HepG2 (cell line): ENCODE measurements at regions not wholly inside any gene's neighbourhood (a gene's known extent, or its start where the extent isn't known, plus 50 kb on each side); places are given as distances from the start of the nearest gene placed in this dataset.

Source experiments
- CHD2 ChIP-seq: IDR thresholded peaks from 2 replicates; pipeline ENCODE4 v1.6.1; 2011; ENCODE audit warnings: low read depth, low read length, improper control_type of control experiment
- DPF2 ChIP-seq: sonication (generic); formaldehyde crosslinking; IDR thresholded peaks from 2 replicates; pipeline ENCODE4 v1.4.0; 2020; ENCODE audit warnings: mild to moderate bottlenecking, low read depth, missing genetic modification reagents, borderline replicate concordance
- EP300 ChIP-seq, 3 experiments: sonication (generic) in 1 of 3; formaldehyde crosslinking in 1 of 3; IDR thresholded peaks; 2 replicates each; pipeline versions ENCODE4 v1.5.1 to v1.6.1; 2011 to 2020; ENCODE audit warnings: low read depth in 2 of 3, low read length in 2 of 3, borderline replicate concordance in 1 of 3, improper control_type of control experiment in 1 of 3, mild to moderate bottlenecking in 1 of 3, missing genetic modification reagents in 1 of 3, moderate library complexity in 1 of 3
- HMGXB4 ChIP-seq, 2 experiments: sonication (generic) in 1 of 2; formaldehyde crosslinking in 1 of 2; IDR thresholded peaks; 2 replicates each; pipeline versions ENCODE4 v1.4.0 to v1.6.1; 2018 to 2020; ENCODE audit warnings: missing genetic modification reagents in 2 of 2, borderline replicate concordance in 1 of 2, low read depth in 1 of 2, mild to moderate bottlenecking in 1 of 2, missing biosample characterization in 1 of 2
- NFRKB ChIP-seq: fragments of 450-650 bp; IDR thresholded peaks from 2 replicates; pipeline ENCODE4 v1.6.1; 2017
- POLR2A ChIP-seq, 2 experiments: IDR thresholded peaks; 2 replicates each; pipeline ENCODE4 v1.6.1; 2011; ENCODE audit warnings: low read depth in 2 of 2, low read length in 2 of 2, mild to moderate bottlenecking in 1 of 2, moderate library complexity in 1 of 2; ENCODE audit not compliant: insufficient read depth in 1 of 2
- POLR2AphosphoS2 ChIP-seq: IDR thresholded peaks from 2 replicates; pipeline ENCODE4 v1.6.1; 2011; ENCODE audit warnings: low read depth, low read length, improper control_type of control experiment
- POLR2AphosphoS5 ChIP-seq: IDR thresholded peaks from 2 replicates; pipeline ENCODE4 v1.6.1; 2012; ENCODE audit warnings: low read depth, low read length
- RBM39 ChIP-seq: fragments of 200-400 bp; formaldehyde crosslinking; IDR thresholded peaks from one replicate; pipeline ENCODE4 v1.6.1; 2018; ENCODE audit warnings: antibody characterized with exemption, mild to moderate bottlenecking, low read depth, low read length; ENCODE audit not compliant: poor library complexity, severe bottlenecking
- RNF219 ChIP-seq: sonication (generic); formaldehyde crosslinking; IDR thresholded peaks from 2 replicates; pipeline ENCODE4 v1.5.0; 2020; ENCODE audit warnings: mild to moderate bottlenecking, missing genetic modification reagents
- RORA ChIP-seq: sonication (generic); formaldehyde crosslinking; IDR thresholded peaks from 2 replicates; pipeline ENCODE4 v1.5.0; 2020; ENCODE audit warnings: mild to moderate bottlenecking, missing genetic modification reagents, moderate library complexity
- ZC3H13 ChIP-seq: sonication (generic); formaldehyde crosslinking; IDR thresholded peaks from 2 replicates; pipeline ENCODE4 v1.8.1; 2023; ENCODE audit warnings: mild to moderate bottlenecking, missing genetic modification reagents, moderate library complexity
- TF ChIP-seq, protein P1 (sequence below): sonication (generic); formaldehyde crosslinking; IDR thresholded peaks from 2 replicates; pipeline ENCODE4 v1.4.0; 2020; ENCODE audit warnings: missing genetic modification reagents, borderline replicate concordance
- TF ChIP-seq, protein P2 (sequence below): sonication (generic); formaldehyde crosslinking; conservative IDR thresholded peaks from 2 replicates; pipeline ENCODE4 v1.4.0; 2020; ENCODE audit warnings: missing genetic modification reagents

- TF ChIP-seq, protein P1, sequence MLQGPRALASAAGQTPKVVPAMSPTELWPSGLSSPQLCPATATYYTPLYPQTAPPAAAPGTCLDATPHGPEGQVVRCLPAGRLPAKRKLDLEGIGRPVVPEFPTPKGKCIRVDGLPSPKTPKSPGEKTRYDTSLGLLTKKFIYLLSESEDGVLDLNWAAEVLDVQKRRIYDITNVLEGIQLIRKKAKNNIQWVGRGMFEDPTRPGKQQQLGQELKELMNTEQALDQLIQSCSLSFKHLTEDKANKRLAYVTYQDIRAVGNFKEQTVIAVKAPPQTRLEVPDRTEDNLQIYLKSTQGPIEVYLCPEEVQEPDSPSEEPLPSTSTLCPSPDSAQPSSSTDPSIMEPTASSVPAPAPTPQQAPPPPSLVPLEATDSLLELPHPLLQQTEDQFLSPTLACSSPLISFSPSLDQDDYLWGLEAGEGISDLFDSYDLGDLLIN (CRISPR knock-in tag), result no peak
- TF ChIP-seq DPF2 (no peak), HMGXB4 (CRISPR knock-in tag; IDR thresholded peaks at IDR 0.05; ENCODE audit: borderline replicate concordance in 1 of 2, low read depth in 1 of 2) (no peak), RNF219 (CRISPR knock-in tag) (no peak), POLR2AphosphoS5 (no peak), POLR2AphosphoS2 (no peak), NFRKB (no peak), RBM39 (no peak), RORA (no peak), ZC3H13 (no peak), CHD2 (no peak), EP300 (IDR thresholded peaks at IDR 0.05; ENCODE audit: low read depth in 2 of 2, low read length in 2 of 2) (no peak), EP300 (CRISPR knock-in tag; IDR thresholded peaks at IDR 0.05; ENCODE audit: borderline replicate concordance) (no peak), POLR2A (IDR thresholded peaks at IDR 0.05; ENCODE audit: insufficient read depth in 1 of 2, low read depth in 2 of 2, low read length in 2 of 2) (no peak)
- TF ChIP-seq, protein P2, sequence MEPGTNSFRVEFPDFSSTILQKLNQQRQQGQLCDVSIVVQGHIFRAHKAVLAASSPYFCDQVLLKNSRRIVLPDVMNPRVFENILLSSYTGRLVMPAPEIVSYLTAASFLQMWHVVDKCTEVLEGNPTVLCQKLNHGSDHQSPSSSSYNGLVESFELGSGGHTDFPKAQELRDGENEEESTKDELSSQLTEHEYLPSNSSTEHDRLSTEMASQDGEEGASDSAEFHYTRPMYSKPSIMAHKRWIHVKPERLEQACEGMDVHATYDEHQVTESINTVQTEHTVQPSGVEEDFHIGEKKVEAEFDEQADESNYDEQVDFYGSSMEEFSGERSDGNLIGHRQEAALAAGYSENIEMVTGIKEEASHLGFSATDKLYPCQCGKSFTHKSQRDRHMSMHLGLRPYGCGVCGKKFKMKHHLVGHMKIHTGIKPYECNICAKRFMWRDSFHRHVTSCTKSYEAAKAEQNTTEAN (CRISPR knock-in tag), result no peak
Observed at GRCh38 chr2:145198555-145198954, 678.6 kb upstream of the ZEB2 start.
